ENCODE measurements at regions not wholly inside any gene's neighbourhood (a gene's known extent, or its start where the extent isn't known, plus 50 kb on each side); places are given as distances from the start of the nearest gene placed in this dataset.

- H3K4me3 ChIP-seq (ENCODE audit: low read depth in 1 of 2, low read length in 2 of 2), result no peak overlapping the region
- H3K27ac ChIP-seq (ENCODE audit: low read length), result no peak overlapping the region
- H3K27me3 ChIP-seq (ENCODE audit: low read depth, low read length), result no peaks in the 10 kb centered on the region
- no peaks in the 10 kb centered on the region for H3K36me3 ChIP-seq (ENCODE audit: control insufficient read depth in 1 of 2, insufficient read depth in 2 of 2, low read length in 2 of 2)
- peaks cover 0 to 6% of the 10 kb centered on the region in 2 donors for H3K9me3 ChIP-seq (ENCODE audit: control insufficient read depth in 1 of 2, low read length in 2 of 2)
- H3K4me1 ChIP-seq (ENCODE audit: control insufficient read depth in 1 of 2, insufficient read depth in 2 of 2, low read length in 2 of 2), result no peaks in the 10 kb centered on the region
These were observed 112.4 kb upstream of the ATXN1 start for GRCh38 chr6:16873698-16874097.

GRCh38 chr6:16872543-16873235 lies 111.4 kb upstream of the ATXN1 start:
- H3K4me1 ChIP-seq (ENCODE audit: control insufficient read depth in 1 of 2, insufficient read depth in 2 of 2, low read length in 2 of 2), result no peaks in the 10 kb centered on the region
- H3K27me3 ChIP-seq (ENCODE audit: low read depth, low read length), result no peaks in the 10 kb centered on the region
- H3K9me3 ChIP-seq (ENCODE audit: control insufficient read depth in 1 of 2, low read length in 2 of 2), result no peaks in the 10 kb centered on the region
- no peak overlapping the region for H3K4me3 ChIP-seq (ENCODE audit: low read depth in 1 of 2, low read length in 2 of 2)
- H3K36me3 ChIP-seq (ENCODE audit: control insufficient read depth in 1 of 2, insufficient read depth in 2 of 2, low read length in 2 of 2), result no peaks in the 10 kb centered on the region
- H3K27ac ChIP-seq (ENCODE audit: low read length), result no peak overlapping the region

DNA sequence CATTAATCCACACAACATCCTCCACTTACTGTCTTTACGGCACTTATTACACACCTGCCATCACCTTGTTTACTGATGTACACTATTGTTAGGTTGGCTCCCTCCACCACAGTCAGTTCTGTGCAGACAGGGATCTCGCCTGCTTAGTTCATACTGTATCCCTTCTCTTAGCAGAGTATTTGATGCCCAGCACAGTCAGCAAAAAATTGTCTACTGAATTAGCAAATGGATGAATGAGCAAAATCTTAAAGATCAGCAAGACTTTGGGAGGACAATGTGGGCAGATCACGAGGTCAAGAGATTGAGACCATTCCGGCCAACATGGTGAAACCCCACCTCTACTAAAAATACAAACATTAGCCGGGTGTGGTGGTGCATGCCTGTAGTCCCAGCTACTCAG lies 109.8 kb upstream of the ATXN1 start:
- no peak overlapping the region for H3K27ac ChIP-seq (ENCODE audit: low read length)
- H3K4me3 ChIP-seq (ENCODE audit: low read depth in 1 of 2, low read length in 2 of 2), result no peak overlapping the region
- no peaks in the 10 kb centered on the region for H3K4me1 ChIP-seq (ENCODE audit: control insufficient read depth in 1 of 2, insufficient read depth in 2 of 2, low read length in 2 of 2)
- H3K9me3 ChIP-seq (ENCODE audit: control insufficient read depth in 1 of 2, low read length in 2 of 2), result no peaks in the 10 kb centered on the region
- no peaks in the 10 kb centered on the region for H3K27me3 ChIP-seq (ENCODE audit: low read depth, low read length)
- H3K36me3 ChIP-seq (ENCODE audit: control insufficient read depth in 1 of 2, insufficient read depth in 2 of 2, low read length in 2 of 2), result no peaks in the 10 kb centered on the region

- Histone ChIP-seq H3K36me3 (ENCODE audit: control insufficient read depth in 1 of 2, insufficient read depth in 2 of 2, low read length in 2 of 2) (no peaks in the 10 kb centered on the region), H3K9me3 (ENCODE audit: control insufficient read depth in 1 of 2, low read length in 2 of 2) (no peaks in the 10 kb centered on the region), H3K4me3 (ENCODE audit: low read depth in 1 of 2, low read length in 2 of 2) (no peak overlapping the region), H3K27ac (ENCODE audit: low read length) (no peak overlapping the region), H3K4me1 (ENCODE audit: control insufficient read depth in 1 of 2, insufficient read depth in 2 of 2, low read length in 2 of 2) (no peaks in the 10 kb centered on the region), H3K27me3 (ENCODE audit: low read depth, low read length) (no peaks in the 10 kb centered on the region)
These were observed 107.7 kb upstream of the ATXN1 start for GRCh38 chr6:16868968-16869367.

DNA sequence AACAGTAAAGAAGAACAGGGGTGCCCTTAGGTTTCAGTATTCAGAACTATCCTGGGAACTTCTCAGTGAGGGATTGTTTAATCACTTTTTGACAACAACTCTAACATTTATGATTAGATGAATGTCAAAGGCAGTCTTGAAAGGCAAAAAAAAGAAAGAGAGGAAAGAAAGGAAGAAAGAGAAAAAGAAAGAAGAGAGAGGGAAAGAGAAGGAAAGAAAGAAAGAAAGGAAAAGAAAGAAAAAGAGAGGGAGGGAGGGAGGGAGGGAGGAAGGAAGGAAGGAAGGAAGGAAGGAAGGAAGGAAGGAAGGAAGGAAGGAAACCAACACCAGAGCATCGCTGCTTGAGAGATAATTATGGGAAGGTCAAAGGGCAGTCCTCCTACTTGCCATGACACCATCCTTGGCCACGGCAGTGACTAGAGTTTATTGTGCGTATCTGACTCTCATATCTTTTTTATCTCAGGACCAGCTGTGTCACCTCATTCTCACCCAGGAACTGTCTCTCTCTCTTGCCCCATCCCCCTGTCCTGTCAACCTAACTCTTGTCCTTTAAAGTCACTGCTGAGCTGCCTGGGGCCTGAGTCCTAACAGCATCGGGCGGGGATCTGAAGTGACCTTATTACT lies 96.8 kb upstream of the ATXN1 start:
- Histone ChIP-seq H3K27me3 (ENCODE audit: low read depth, low read length) (no peaks in the 10 kb centered on the region), H3K9me3 (ENCODE audit: control insufficient read depth in 1 of 2, low read length in 2 of 2) (no peaks in the 10 kb centered on the region), H3K36me3 (ENCODE audit: control insufficient read depth in 1 of 2, insufficient read depth in 2 of 2, low read length in 2 of 2) (no peaks in the 10 kb centered on the region), H3K4me3 (ENCODE audit: low read depth in 1 of 2, low read length in 2 of 2) (no peak overlapping the region), H3K4me1 (ENCODE audit: control insufficient read depth in 1 of 2, insufficient read depth in 2 of 2, low read length in 2 of 2) (no peaks in the 10 kb centered on the region), H3K27ac (ENCODE audit: low read length) (no peak overlapping the region)

- Histone ChIP-seq H3K9me3 (ENCODE audit: control insufficient read depth in 1 of 2, low read length in 2 of 2) (no peaks in the 10 kb centered on the region), H3K4me1 (ENCODE audit: control insufficient read depth in 1 of 2, insufficient read depth in 2 of 2, low read length in 2 of 2) (no peaks in the 10 kb centered on the region), H3K27me3 (ENCODE audit: low read depth, low read length) (no peaks in the 10 kb centered on the region), H3K4me3 (ENCODE audit: low read depth in 1 of 2, low read length in 2 of 2) (no peak overlapping the region), H3K27ac (ENCODE audit: low read length) (no peak overlapping the region), H3K36me3 (ENCODE audit: control insufficient read depth in 1 of 2, insufficient read depth in 2 of 2, low read length in 2 of 2) (no peaks in the 10 kb centered on the region)
These were observed 94.2 kb upstream of the ATXN1 start for GRCh38 chr6:16855460-16855859.

DNA sequence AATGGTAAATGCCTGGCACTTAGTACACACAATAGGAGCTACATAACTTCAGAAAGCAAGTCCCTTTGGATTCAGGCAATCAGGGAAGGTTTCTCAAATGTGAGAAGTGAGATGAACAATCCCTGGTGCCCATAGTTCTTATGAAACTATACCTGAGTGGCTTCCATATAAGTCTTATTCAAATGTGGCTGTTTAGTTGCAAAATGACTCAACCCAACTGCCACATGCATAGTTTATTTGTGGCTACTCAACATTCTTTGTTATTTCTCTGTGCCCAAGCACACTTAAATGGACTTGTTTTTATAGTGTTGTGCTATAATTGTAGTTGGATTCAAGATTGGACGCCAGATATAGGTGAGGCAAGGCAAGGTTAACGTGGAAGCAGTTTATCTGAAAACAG lies 93.7 kb upstream of the ATXN1 start:
- H3K4me3 ChIP-seq (ENCODE audit: low read depth in 1 of 2, low read length in 2 of 2), result no peak overlapping the region
- no peaks in the 10 kb centered on the region for H3K9me3 ChIP-seq (ENCODE audit: control insufficient read depth in 1 of 2, low read length in 2 of 2)
- no peak overlapping the region for H3K27ac ChIP-seq (ENCODE audit: low read length)
- no peaks in the 10 kb centered on the region for H3K36me3 ChIP-seq (ENCODE audit: control insufficient read depth in 1 of 2, insufficient read depth in 2 of 2, low read length in 2 of 2)
- H3K27me3 ChIP-seq (ENCODE audit: low read depth, low read length), result no peaks in the 10 kb centered on the region
- H3K4me1 ChIP-seq (ENCODE audit: control insufficient read depth in 1 of 2, insufficient read depth in 2 of 2, low read length in 2 of 2), result no peaks in the 10 kb centered on the region

DNA sequence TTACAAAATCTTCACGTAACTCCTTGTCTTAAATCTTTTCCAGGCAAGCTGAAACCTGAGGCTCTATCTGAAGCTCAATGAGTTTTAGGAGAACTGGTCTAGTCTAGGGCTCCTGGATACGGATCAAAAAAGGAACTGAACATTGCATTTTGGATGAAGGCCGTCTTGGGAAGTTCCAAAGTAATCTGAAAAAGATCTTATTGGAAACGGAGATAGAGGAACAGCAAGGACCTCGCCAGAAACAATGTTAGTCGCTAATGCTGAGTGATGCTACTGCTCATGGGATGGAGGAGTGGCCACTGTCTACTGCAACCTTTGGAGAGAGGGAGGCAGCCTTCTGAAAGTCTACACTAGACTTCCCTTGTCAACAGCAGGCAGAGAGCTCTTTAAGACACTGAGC lies 91.4 kb upstream of the ATXN1 start:
- H3K9me3 ChIP-seq (ENCODE audit: control insufficient read depth in 1 of 2, low read length in 2 of 2), result no peaks in the 10 kb centered on the region
- H3K27me3 ChIP-seq (ENCODE audit: low read depth, low read length), result no peaks in the 10 kb centered on the region
- no peaks in the 10 kb centered on the region for H3K36me3 ChIP-seq (ENCODE audit: control insufficient read depth in 1 of 2, insufficient read depth in 2 of 2, low read length in 2 of 2)
- H3K4me1 ChIP-seq (ENCODE audit: control insufficient read depth in 1 of 2, insufficient read depth in 2 of 2, low read length in 2 of 2), result no peaks in the 10 kb centered on the region
- H3K4me3 ChIP-seq (ENCODE audit: low read depth in 1 of 2, low read length in 2 of 2), result no peak overlapping the region
- H3K27ac ChIP-seq (ENCODE audit: low read length), result no peak overlapping the region

DNA sequence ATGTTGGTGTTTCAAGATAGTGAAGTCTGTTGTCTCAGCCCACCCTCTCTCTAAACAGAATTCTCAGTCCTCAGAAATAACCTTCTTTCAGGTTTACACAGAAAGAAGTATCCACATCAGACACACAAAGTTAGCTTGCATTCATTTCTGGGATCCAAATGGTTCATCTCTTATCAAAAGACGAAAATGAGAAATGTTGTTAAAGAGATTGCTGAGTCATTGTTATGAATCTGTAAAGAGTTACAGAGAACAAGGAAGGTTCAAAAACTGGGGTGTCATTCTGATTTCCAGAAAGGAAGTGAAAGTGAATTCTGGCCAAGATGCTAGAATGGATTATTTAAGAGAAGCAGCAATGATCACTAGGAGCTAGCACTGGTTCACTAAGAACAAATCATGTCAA lies 90.5 kb upstream of the ATXN1 start:
- Histone ChIP-seq H3K36me3 (ENCODE audit: control insufficient read depth in 1 of 2, insufficient read depth in 2 of 2, low read length in 2 of 2) (no peaks in the 10 kb centered on the region), H3K27ac (ENCODE audit: low read length) (no peak overlapping the region), H3K4me1 (ENCODE audit: control insufficient read depth in 1 of 2, insufficient read depth in 2 of 2, low read length in 2 of 2) (no peaks in the 10 kb centered on the region), H3K9me3 (ENCODE audit: control insufficient read depth in 1 of 2, low read length in 2 of 2) (no peaks in the 10 kb centered on the region), H3K4me3 (ENCODE audit: low read depth in 1 of 2, low read length in 2 of 2) (no peak overlapping the region), H3K27me3 (ENCODE audit: low read depth, low read length) (no peaks in the 10 kb centered on the region)

DNA sequence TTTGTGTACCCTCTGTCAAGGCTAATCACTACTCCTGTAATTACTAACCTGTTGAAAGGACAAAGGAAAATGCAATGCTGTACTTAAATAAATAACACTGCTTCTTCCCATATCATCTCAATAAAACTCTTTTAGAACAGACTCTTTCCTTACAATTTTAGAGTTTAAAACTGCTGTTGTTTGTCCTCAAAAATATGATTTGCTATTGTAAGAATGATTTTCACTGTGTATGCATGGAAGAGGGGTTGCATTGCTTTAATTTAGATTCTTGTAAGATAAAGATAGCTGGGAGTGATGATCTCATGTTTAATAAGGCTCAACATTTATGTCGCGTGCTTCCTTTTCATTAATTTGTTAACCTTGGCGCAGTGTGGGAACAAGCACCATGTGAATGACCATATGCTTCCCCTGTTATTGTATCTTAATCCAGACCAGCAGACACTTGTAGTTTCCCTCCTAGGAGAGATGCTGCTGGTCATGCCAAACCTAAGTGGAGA lies 89.8 kb upstream of the ATXN1 start:
- Histone ChIP-seq H3K36me3 (ENCODE audit: control insufficient read depth in 1 of 2, insufficient read depth in 2 of 2, low read length in 2 of 2) (no peaks in the 10 kb centered on the region), H3K27me3 (ENCODE audit: low read depth, low read length) (no peaks in the 10 kb centered on the region), H3K4me1 (ENCODE audit: control insufficient read depth in 1 of 2, insufficient read depth in 2 of 2, low read length in 2 of 2) (no peaks in the 10 kb centered on the region), H3K4me3 (ENCODE audit: low read depth in 1 of 2, low read length in 2 of 2) (no peak overlapping the region), H3K27ac (ENCODE audit: low read length) (no peak overlapping the region), H3K9me3 (ENCODE audit: control insufficient read depth in 1 of 2, low read length in 2 of 2) (no peaks in the 10 kb centered on the region)

DNA sequence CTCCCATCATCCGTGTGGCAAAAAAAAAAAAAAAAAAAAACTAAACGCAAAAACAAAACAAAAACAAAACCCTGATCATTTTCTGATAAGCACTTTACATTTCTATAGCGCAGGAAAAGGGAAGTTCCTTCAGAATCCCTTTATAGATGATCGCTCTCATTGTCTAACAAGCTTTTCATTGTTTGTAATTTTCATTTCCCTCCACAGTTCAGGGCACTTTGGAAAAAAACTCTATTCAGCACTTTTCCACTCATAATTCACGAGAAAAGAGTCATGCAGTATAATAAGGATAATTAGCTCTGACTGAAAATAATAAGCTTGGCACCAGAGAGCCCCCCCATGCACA lies 89.4 kb upstream of the ATXN1 start:
- Histone ChIP-seq H3K27ac (ENCODE audit: low read length) (no peak overlapping the region), H3K27me3 (ENCODE audit: low read depth, low read length) (no peaks in the 10 kb centered on the region), H3K4me3 (ENCODE audit: low read depth in 1 of 2, low read length in 2 of 2) (no peak overlapping the region), H3K36me3 (ENCODE audit: control insufficient read depth in 1 of 2, insufficient read depth in 2 of 2, low read length in 2 of 2) (no peaks in the 10 kb centered on the region), H3K4me1 (ENCODE audit: control insufficient read depth in 1 of 2, insufficient read depth in 2 of 2, low read length in 2 of 2) (no peaks in the 10 kb centered on the region), H3K9me3 (ENCODE audit: control insufficient read depth in 1 of 2, low read length in 2 of 2) (no peaks in the 10 kb centered on the region)

All from muscle layer of duodenum (tissue), 2 donors.